HEK293 (cell line): ENCODE measurements at regions not wholly inside any gene's neighbourhood (a gene's known extent, or its start where the extent isn't known, plus 50 kb on each side); places are given as distances from the start of the nearest gene placed in this dataset.

Experiments
- CTCF ChIA-PET: fragments of 350-600 bp; formaldehyde crosslinking; extraction: SDS; loops from one replicate; lab custom pipeline; 2021; ENCODE audit warnings: antibody characterized with exemption; lab: Yijun Ruan, JAX
- POLR2A ChIA-PET: fragments of 300-600 bp; formaldehyde crosslinking; extraction: SDS; loops from one replicate; lab custom pipeline; 2020; ENCODE audit warnings: antibody characterized with exemption, inconsistent platforms; lab: Yijun Ruan, JAX
- H3K27ac ChIP-seq: fragments of 200-500 bp; sonication (Bioruptor generic); 2 replicates; pipeline ENCODE4 v1.5.1; 2014; ENCODE audit warnings: low read depth, low read length, control low read depth, inconsistent platforms; ENCODE audit errors: extremely low read depth
- H3K36me3 ChIP-seq, 2 experiments: fragments of 200-500 bp in 1 of 2; sonication (Bioruptor generic) in 1 of 2; 1 replicate in 1 of 2; 2 replicates in 1 of 2; pipeline ENCODE4 v1.5.1; 2014 to 2017; ENCODE audit warnings: inconsistent platforms in 2 of 2, low read length in 2 of 2; ENCODE audit not compliant: control insufficient read depth in 2 of 2, insufficient read depth in 1 of 2
- H3K4me1 ChIP-seq: fragments of 200-500 bp; sonication (Bioruptor generic); 2 replicates; pipeline ENCODE4 v1.5.1; 2014; ENCODE audit warnings: mild to moderate bottlenecking, low read length, inconsistent platforms; ENCODE audit not compliant: control insufficient read depth, insufficient read depth
- H3K4me3 ChIP-seq: 2 replicates; pipeline ENCODE4 v1.5.1; 2011; ENCODE audit warnings: low read depth, mild to moderate bottlenecking, control low read depth, low read length, moderate library complexity
- H3K9me3 ChIP-seq: fragments of 200-500 bp; sonication (Bioruptor generic); 2 replicates; pipeline ENCODE4 v1.5.1; 2014; ENCODE audit warnings: low read depth, low read length, inconsistent platforms; ENCODE audit not compliant: control insufficient read depth, insufficient read depth
- FEZF1 ChIP-seq: fragments of 450-650 bp; formaldehyde crosslinking; IDR thresholded peaks from 2 replicates; pipeline ENCODE4 v1.5.1; 2016; ENCODE audit warnings: missing biosample characterization, missing genetic modification characterization
- GLI4 ChIP-seq: fragments of 450-650 bp; formaldehyde crosslinking; IDR thresholded peaks from 2 replicates; pipeline ENCODE4 v1.5.1; 2016; ENCODE audit warnings: missing biosample characterization, missing genetic modification characterization
- ZFP37 ChIP-seq: fragments of 450-650 bp; formaldehyde crosslinking; IDR thresholded peaks from 2 replicates; pipeline ENCODE4 v1.5.1; 2016; ENCODE audit warnings: missing biosample characterization, missing genetic modification characterization
- ZIC2 ChIP-seq: fragments of 450-650 bp; formaldehyde crosslinking; IDR thresholded peaks from 2 replicates; pipeline ENCODE4 v1.5.1; 2016; ENCODE audit warnings: missing biosample characterization, missing genetic modification characterization
- ZNF114 ChIP-seq: fragments of 450-650 bp; formaldehyde crosslinking; IDR thresholded peaks from 2 replicates; pipeline ENCODE4 v1.5.0; 2017; ENCODE audit warnings: missing biosample characterization, missing genetic modification characterization
- ZNF132 ChIP-seq: fragments of 450-650 bp; formaldehyde crosslinking; IDR thresholded peaks from 2 replicates; pipeline ENCODE4 v1.5.1; 2017; ENCODE audit warnings: missing biosample characterization, missing genetic modification characterization, borderline replicate concordance
- ZNF138 ChIP-seq: fragments of 450-650 bp; formaldehyde crosslinking; IDR thresholded peaks from 2 replicates; pipeline ENCODE4 v1.5.1; 2016; ENCODE audit warnings: missing biosample characterization, missing genetic modification characterization, borderline replicate concordance
- ZNF2 ChIP-seq: fragments of 450-650 bp; formaldehyde crosslinking; IDR thresholded peaks from 2 replicates; pipeline ENCODE4 v1.5.1; 2016; ENCODE audit warnings: missing biosample characterization, missing genetic modification characterization
- ZNF23 ChIP-seq: fragments of 450-650 bp; formaldehyde crosslinking; IDR thresholded peaks from 2 replicates; pipeline ENCODE4 v1.5.1; 2016; ENCODE audit warnings: missing biosample characterization, missing genetic modification characterization, borderline replicate concordance
- ZNF302 ChIP-seq: fragments of 450-650 bp; formaldehyde crosslinking; IDR thresholded peaks from 2 replicates; pipeline ENCODE4 v1.5.1; 2016; ENCODE audit warnings: missing biosample characterization, missing genetic modification characterization, low read depth
- ZNF335 ChIP-seq: fragments of 450-650 bp; formaldehyde crosslinking; conservative IDR thresholded peaks from 2 replicates; pipeline ENCODE4 v1.5.1; 2016; ENCODE audit warnings: missing biosample characterization, missing genetic modification characterization
- ZNF391 ChIP-seq: fragments of 450-650 bp; formaldehyde crosslinking; IDR thresholded peaks from 2 replicates; pipeline ENCODE4 v1.5.1; 2016; ENCODE audit warnings: low read depth, missing biosample characterization, missing genetic modification characterization, borderline replicate concordance
- ZNF48 ChIP-seq: fragments of 450-650 bp; formaldehyde crosslinking; IDR thresholded peaks from 2 replicates; pipeline ENCODE4 v1.5.1; 2016; ENCODE audit warnings: missing biosample characterization, missing genetic modification characterization
- ZNF621 ChIP-seq: fragments of 450-650 bp; formaldehyde crosslinking; IDR thresholded peaks from 2 replicates; pipeline ENCODE4 v1.5.1; 2017; ENCODE audit warnings: missing biosample characterization, missing genetic modification characterization
- ZNF654 ChIP-seq: fragments of 450-650 bp; formaldehyde crosslinking; IDR thresholded peaks from 2 replicates; pipeline ENCODE4 v1.5.1; 2016; ENCODE audit warnings: low read depth, missing biosample characterization, missing genetic modification characterization
- ZNF707 ChIP-seq: fragments of 450-650 bp; formaldehyde crosslinking; IDR thresholded peaks from 2 replicates; pipeline ENCODE4 v1.5.1; 2016; ENCODE audit warnings: missing biosample characterization, missing genetic modification characterization
- ZNF776 ChIP-seq: fragments of 450-650 bp; formaldehyde crosslinking; IDR thresholded peaks from 2 replicates; pipeline ENCODE4 v1.5.0; 2017; ENCODE audit warnings: missing biosample characterization, missing genetic modification characterization, borderline replicate concordance
- ZNF843 ChIP-seq: fragments of 450-650 bp; formaldehyde crosslinking; IDR thresholded peaks from 2 replicates; pipeline ENCODE4 v1.5.1; 2016; ENCODE audit warnings: missing biosample characterization, missing genetic modification characterization
- TF ChIP-seq, protein P1 (sequence below): fragments of 450-650 bp; formaldehyde crosslinking; IDR thresholded peaks from 2 replicates; pipeline ENCODE4 v1.5.1; 2016; ENCODE audit warnings: missing biosample characterization, missing genetic modification characterization
- TF ChIP-seq, protein P2 (sequence below): fragments of 450-650 bp; formaldehyde crosslinking; IDR thresholded peaks from 2 replicates; pipeline ENCODE4 v1.5.1; 2016; ENCODE audit warnings: missing biosample characterization, missing genetic modification characterization
- TF ChIP-seq, protein P3 (sequence below): fragments of 450-650 bp; formaldehyde crosslinking; IDR thresholded peaks from 2 replicates; pipeline ENCODE4 v1.5.1; 2016; ENCODE audit warnings: missing biosample characterization, missing genetic modification characterization, low read depth
- TF ChIP-seq, protein P4 (sequence below): fragments of 450-650 bp; formaldehyde crosslinking; IDR thresholded peaks from 2 replicates; pipeline ENCODE4 v1.5.1; 2016; ENCODE audit warnings: missing biosample characterization, missing genetic modification characterization
- TF ChIP-seq, protein P5 (sequence below): fragments of 450-650 bp; formaldehyde crosslinking; IDR thresholded peaks from 2 replicates; pipeline ENCODE4 v1.5.1; 2016; ENCODE audit warnings: missing biosample characterization, missing genetic modification characterization, borderline replicate concordance

DNA sequence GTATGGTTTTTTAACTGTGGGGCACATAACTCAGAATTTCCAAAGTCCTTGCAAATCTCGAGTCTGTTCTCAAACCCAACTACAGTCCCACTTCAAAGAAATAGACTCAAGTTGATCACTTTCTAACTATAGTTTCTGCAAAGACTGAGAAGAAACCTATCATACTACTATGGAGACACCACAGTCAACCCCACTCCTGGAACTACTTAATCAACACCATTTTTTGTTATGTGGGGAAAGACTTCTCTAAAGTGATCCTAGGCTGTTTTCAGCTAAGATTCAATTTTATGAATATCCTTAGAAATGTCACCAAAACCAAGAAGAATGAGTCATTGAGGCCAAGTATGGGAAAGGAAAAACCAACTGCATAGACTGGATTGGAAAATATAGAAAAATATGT, 198.8 kb downstream of the WDR11 start:
- Histone ChIP-seq H3K4me3 (no peak overlapping the region), H3K9me3 (no peaks in the 10 kb centered on the region), H3K27ac (no peak overlapping the region), H3K4me1 (peaks cover 12% of the 10 kb centered on the region), H3K36me3 (no peaks in the 10 kb centered on the region)
- ChIA-PET POLR2A (no interaction called here), CTCF (no interaction called here)
- TF ChIP-seq ZIC2 (tag by site-specific recombination) (no peak), ZNF707 (peak; percentile 89), ZNF621 (tag by site-specific recombination) (no peak), GLI4 (tag by site-specific recombination) (no peak), ZNF114 (tag by site-specific recombination) (no peak), FEZF1 (tag by site-specific recombination) (no peak)

DNA sequence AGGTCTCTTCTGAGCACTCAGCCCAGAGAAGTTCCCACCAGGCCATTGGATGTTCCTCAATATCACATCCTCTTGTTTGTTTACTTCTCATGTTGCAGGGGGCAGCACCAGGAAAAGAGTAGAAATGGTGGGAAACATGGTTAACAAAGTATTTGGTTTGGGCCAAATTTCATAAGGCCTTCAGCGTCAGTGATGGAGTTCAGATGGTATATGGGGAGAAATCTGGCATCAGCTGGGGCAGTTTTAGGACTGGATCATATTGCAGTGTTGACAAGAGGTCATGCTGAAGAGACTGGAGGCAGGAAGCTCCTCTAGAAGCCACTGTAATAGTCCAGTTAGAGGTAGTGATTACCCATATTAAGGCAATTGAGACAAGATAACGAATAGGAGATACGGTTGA, 200.0 kb downstream of the WDR11 start:
- Histone ChIP-seq H3K4me3 (no peak overlapping the region), H3K9me3 (no peaks in the 10 kb centered on the region), H3K36me3 (no peaks in the 10 kb centered on the region), H3K27ac (no peak overlapping the region), H3K4me1 (peaks cover 12% of the 10 kb centered on the region)
- CTCF ChIA-PET, result interaction anchor here (0.6 kb wide), 1 partner anchor 518 kb away, joined by 4 read pairs; no protein-coding TSS in a partner anchor
- no peak for TF ChIP-seq ZNF23 (tag by site-specific recombination)
- no peak for TF ChIP-seq ZNF776 (tag by site-specific recombination)
- no peak for TF ChIP-seq ZNF132 (tag by site-specific recombination)
- TF ChIP-seq, protein P1, sequence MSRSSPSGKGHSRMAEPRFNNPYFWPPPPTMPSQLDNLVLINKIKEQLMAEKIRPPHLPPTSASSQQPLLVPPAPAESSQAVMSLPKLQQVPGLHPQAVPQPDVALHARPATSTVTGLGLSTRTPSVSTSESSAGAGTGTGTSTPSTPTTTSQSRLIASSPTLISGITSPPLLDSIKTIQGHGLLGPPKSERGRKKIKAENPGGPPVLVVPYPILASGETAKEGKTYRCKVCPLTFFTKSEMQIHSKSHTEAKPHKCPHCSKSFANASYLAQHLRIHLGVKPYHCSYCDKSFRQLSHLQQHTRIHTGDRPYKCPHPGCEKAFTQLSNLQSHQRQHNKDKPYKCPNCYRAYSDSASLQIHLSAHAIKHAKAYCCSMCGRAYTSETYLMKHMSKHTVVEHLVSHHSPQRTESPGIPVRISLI (tag by site-specific recombination), result no peak
- POLR2A ChIA-PET, result no interaction called here

DNA sequence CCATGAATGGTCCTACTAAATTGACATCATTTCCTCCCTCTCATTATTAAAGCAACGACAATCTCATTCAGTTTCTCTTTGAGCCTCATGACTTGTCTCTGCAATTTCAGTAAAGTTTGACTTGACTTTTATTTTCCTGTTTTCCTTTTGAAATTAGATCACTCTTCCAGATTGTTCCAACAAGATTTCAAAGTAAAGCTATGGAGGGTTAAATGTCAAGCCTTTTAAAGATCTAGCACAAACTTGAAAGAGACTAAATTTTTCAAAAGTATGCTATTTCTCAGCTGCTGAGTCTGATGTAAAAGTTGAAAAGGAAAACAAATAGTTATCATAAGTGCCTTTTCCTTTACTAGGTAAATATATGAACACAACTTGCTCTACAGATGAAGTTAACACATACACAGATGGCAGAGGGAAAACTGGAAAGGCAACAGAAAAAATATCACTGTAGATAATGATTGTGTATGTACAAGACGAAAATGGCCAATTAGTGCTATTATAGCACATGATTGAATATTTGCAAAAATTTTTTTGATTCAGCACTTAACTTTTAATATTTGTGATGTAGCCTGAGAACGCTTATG, 200.6 kb downstream of the WDR11 start:
- no peak for TF ChIP-seq ZNF335 (tag by site-specific recombination)
- TF ChIP-seq, protein P2, sequence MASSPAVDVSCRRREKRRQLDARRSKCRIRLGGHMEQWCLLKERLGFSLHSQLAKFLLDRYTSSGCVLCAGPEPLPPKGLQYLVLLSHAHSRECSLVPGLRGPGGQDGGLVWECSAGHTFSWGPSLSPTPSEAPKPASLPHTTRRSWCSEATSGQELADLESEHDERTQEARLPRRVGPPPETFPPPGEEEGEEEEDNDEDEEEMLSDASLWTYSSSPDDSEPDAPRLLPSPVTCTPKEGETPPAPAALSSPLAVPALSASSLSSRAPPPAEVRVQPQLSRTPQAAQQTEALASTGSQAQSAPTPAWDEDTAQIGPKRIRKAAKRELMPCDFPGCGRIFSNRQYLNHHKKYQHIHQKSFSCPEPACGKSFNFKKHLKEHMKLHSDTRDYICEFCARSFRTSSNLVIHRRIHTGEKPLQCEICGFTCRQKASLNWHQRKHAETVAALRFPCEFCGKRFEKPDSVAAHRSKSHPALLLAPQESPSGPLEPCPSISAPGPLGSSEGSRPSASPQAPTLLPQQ (tag by site-specific recombination), result no peak
- TF ChIP-seq ZNF48 (tag by site-specific recombination), result no peak
- TF ChIP-seq, protein P3, sequence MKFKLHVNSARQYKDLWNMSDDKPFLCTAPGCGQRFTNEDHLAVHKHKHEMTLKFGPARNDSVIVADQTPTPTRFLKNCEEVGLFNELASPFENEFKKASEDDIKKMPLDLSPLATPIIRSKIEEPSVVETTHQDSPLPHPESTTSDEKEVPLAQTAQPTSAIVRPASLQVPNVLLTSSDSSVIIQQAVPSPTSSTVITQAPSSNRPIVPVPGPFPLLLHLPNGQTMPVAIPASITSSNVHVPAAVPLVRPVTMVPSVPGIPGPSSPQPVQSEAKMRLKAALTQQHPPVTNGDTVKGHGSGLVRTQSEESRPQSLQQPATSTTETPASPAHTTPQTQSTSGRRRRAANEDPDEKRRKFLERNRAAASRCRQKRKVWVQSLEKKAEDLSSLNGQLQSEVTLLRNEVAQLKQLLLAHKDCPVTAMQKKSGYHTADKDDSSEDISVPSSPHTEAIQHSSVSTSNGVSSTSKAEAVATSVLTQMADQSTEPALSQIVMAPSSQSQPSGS (tag by site-specific recombination), result no peak
- no peak for TF ChIP-seq ZNF843 (tag by site-specific recombination)
- TF ChIP-seq, protein P4, sequence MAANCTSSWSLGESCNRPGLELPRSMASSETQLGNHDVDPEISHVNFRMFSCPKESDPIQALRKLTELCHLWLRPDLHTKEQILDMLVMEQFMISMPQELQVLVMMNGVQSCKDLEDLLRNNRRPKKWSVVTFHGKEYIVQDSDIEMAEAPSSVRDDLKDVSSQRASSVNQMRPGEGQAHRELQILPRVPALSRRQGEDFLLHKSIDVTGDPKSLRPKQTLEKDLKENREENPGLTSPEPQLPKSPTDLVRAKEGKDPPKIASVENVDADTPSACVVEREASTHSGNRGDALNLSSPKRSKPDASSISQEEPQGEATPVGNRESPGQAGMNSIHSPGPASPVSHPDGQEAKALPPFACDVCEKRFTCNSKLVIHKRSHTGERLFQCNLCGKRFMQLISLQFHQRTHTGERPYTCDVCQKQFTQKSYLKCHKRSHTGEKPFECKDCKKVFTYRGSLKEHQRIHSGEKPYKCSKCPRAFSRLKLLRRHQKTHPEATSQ, result no peak
- TF ChIP-seq, protein P5, sequence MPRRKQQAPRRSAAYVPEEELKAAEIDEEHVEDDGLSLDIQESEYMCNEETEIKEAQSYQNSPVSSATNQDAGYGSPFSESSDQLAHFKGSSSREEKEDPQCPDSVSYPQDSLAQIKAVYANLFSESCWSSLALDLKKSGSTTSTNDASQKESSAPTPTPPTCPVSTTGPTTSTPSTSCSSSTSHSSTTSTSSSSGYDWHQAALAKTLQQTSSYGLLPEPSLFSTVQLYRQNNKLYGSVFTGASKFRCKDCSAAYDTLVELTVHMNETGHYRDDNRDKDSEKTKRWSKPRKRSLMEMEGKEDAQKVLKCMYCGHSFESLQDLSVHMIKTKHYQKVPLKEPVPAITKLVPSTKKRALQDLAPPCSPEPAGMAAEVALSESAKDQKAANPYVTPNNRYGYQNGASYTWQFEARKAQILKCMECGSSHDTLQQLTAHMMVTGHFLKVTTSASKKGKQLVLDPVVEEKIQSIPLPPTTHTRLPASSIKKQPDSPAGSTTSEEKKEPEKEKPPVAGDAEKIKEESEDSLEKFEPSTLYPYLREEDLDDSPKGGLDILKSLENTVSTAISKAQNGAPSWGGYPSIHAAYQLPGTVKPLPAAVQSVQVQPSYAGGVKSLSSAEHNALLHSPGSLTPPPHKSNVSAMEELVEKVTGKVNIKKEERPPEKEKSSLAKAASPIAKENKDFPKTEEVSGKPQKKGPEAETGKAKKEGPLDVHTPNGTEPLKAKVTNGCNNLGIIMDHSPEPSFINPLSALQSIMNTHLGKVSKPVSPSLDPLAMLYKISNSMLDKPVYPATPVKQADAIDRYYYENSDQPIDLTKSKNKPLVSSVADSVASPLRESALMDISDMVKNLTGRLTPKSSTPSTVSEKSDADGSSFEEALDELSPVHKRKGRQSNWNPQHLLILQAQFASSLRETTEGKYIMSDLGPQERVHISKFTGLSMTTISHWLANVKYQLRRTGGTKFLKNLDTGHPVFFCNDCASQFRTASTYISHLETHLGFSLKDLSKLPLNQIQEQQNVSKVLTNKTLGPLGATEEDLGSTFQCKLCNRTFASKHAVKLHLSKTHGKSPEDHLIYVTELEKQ, result no peak
- TF ChIP-seq ZNF391, result no peak
- TF ChIP-seq ZNF138, result no peak
- TF ChIP-seq ZFP37 (tag by site-specific recombination), result no peak
- TF ChIP-seq ZNF302 (tag by site-specific recombination), result no peak
- no peak for TF ChIP-seq ZNF654
- TF ChIP-seq ZNF2 (tag by site-specific recombination), result no peak
- CTCF ChIA-PET, result interaction anchor here (1.1 kb wide), 1 partner anchor 18 kb away, joined by 3 read pairs; no protein-coding TSS in a partner anchor

More for the DNA sequence above, 200.6 kb downstream of the WDR11 start:
- no peaks in the 10 kb centered on the region for H3K9me3 ChIP-seq
- POLR2A ChIA-PET, result no interaction called here
- H3K27ac ChIP-seq, result no peak overlapping the region
- no peak overlapping the region for H3K4me3 ChIP-seq
- H3K4me1 ChIP-seq, result peaks cover 12% of the 10 kb centered on the region
- H3K36me3 ChIP-seq, result no peaks in the 10 kb centered on the region
